A549 (cell line): ENCODE measurements at regions not wholly inside any gene's neighbourhood (a gene's known extent, or its start where the extent isn't known, plus 50 kb on each side); places are given as distances from the start of the nearest gene placed in this dataset.

ENCODE experiments used
- ATAC-seq, 2 experiments: fragments of 200-7000 bp in 1 of 2; fragments of >200 bp in 1 of 2; cut with Nextera tagmentation in 1 of 2; cut with Tn5 transposase in 1 of 2; 3 replicates each; pipeline versions ENCODE4 v1.8.0 to v1.9.1; 2018 to 2020; ENCODE audit warnings: mild to moderate bottlenecking in 1 of 2, moderate library complexity in 1 of 2
- CTCF ChIA-PET: fragments of 300-600 bp; sonication (Branson Sonifier 250); formaldehyde crosslinking; extraction: SDS; loops from one replicate; lab custom pipeline; 2021; ENCODE audit warnings: antibody characterized with exemption, inconsistent platforms; lab: Yijun Ruan, JAX
- POLR2A ChIA-PET: fragments of 350-600 bp; formaldehyde crosslinking; extraction: SDS; loops from one replicate; lab custom pipeline; 2021; ENCODE audit warnings: antibody characterized with exemption, inconsistent platforms; lab: Yijun Ruan, JAX
- DNase-seq, 2 experiments: peaks; one replicate each; pipeline versions ENCODE4 v3.0.0 to v3.0.0-alpha.2; 2011 to 2016; ENCODE audit warnings: low read depth in 1 of 2, low spot score in 1 of 2
- FAIRE-seq: peaks from 2 replicates; lab custom pipeline; 2011; peaks lifted over from hg19 to GRCh38; lab: Jason Lieb, UNC
- H3K27ac ChIP-seq, 2 experiments: fragments of >200 bp; sonication (Bioruptor Twin); formaldehyde crosslinking; 3 replicates each; pipeline ENCODE4 v1.5.1; 2016 to 2017
- H3K4me1 ChIP-seq: fragments of >200 bp; sonication (Bioruptor Twin); formaldehyde crosslinking; 3 replicates; pipeline ENCODE4 v1.6.1; 2016
- H3K4me2 ChIP-seq: fragments of >200 bp; sonication (Bioruptor Twin); formaldehyde crosslinking; 3 replicates; pipeline ENCODE4 v1.6.1; 2016
- H3K4me3 ChIP-seq: fragments of >200 bp; sonication (Bioruptor Twin); formaldehyde crosslinking; 3 replicates; pipeline ENCODE4 v1.5.1; 2016
- H3K9me3 ChIP-seq: fragments of >200 bp; sonication (Bioruptor Twin); formaldehyde crosslinking; 3 replicates; pipeline ENCODE4 v1.6.1; 2016
- ATOH8 ChIP-seq: fragments of 250-450 bp; sonication (Bioruptor Pico); IDR thresholded peaks from 2 replicates; pipeline ENCODE4 v1.5.0; 2020; ENCODE audit warnings: low read depth, mild to moderate bottlenecking, moderate library complexity
- CEBPB ChIP-seq, 2 experiments: fragments of >200 bp in 1 of 2; sonication (Bioruptor Twin) in 1 of 2; formaldehyde crosslinking in 1 of 2; IDR thresholded peaks; 2 replicates each; pipeline ENCODE4 v1.6.1; 2012 to 2016
- CHD2 ChIP-seq: fragments of 150-350 bp; IDR thresholded peaks from 2 replicates; pipeline ENCODE4 v1.6.1; 2014; ENCODE audit warnings: low read length; ENCODE audit not compliant: partially characterized antibody
- CHD4 ChIP-seq: fragments of 200-600 bp; sonication (generic); IDR thresholded peaks from 2 replicates; pipeline ENCODE4 v1.6.1; 2016; ENCODE audit warnings: antibody characterized with exemption, mild to moderate bottlenecking, borderline replicate concordance
- E2F6 ChIP-seq: IDR thresholded peaks from 2 replicates; pipeline ENCODE4 v1.6.1; 2012; ENCODE audit warnings: low read depth, borderline replicate concordance
- EHMT2 ChIP-seq: fragments of 200-600 bp; sonication (generic); IDR thresholded peaks from 2 replicates; pipeline ENCODE4 v1.6.1; 2016; ENCODE audit warnings: antibody characterized with exemption, low read depth, mild to moderate bottlenecking, moderate library complexity
- EP300 ChIP-seq, 2 experiments: fragments of >200 bp; sonication (Bioruptor Twin); formaldehyde crosslinking; IDR thresholded peaks; 2 replicates in 1 of 2; 3 replicates in 1 of 2; pipeline ENCODE4 v1.6.1; 2016 to 2017
- ESRRA ChIP-seq: fragments of 150-350 bp; IDR thresholded peaks from 2 replicates; pipeline ENCODE4 v1.6.1; 2014; ENCODE audit warnings: mild to moderate bottlenecking, low read length, borderline replicate concordance
- FOSB ChIP-seq: fragments of 250-450 bp; sonication (Bioruptor Pico); IDR thresholded peaks from 2 replicates; pipeline ENCODE4 v1.5.0; 2020; ENCODE audit warnings: mild to moderate bottlenecking, moderate library complexity
- HDAC2 ChIP-seq: fragments of 200-600 bp; sonication (generic); IDR thresholded peaks from 2 replicates; pipeline ENCODE4 v1.6.1; 2016
- HEYL ChIP-seq: fragments of 250-450 bp; sonication (Bioruptor Pico); IDR thresholded peaks from 2 replicates; pipeline ENCODE4 v1.8.0; 2021; ENCODE audit warnings: mild to moderate bottlenecking, moderate library complexity
- JUNB ChIP-seq: fragments of >200 bp; sonication (Bioruptor Twin); formaldehyde crosslinking; IDR thresholded peaks from 2 replicates; pipeline ENCODE4 v1.6.1; 2016
- KDM5A ChIP-seq: fragments of 200-600 bp; sonication (generic); IDR thresholded peaks from 2 replicates; pipeline ENCODE4 v1.6.1; 2016; ENCODE audit warnings: antibody characterized with exemption, mild to moderate bottlenecking
- MAFK ChIP-seq: fragments of 450-650 bp; IDR thresholded peaks from 2 replicates; pipeline ENCODE4 v1.6.1; 2014; ENCODE audit not compliant: partially characterized antibody
- NFE2L2 ChIP-seq: fragments of 150-350 bp; conservative IDR thresholded peaks from 2 replicates; pipeline ENCODE4 v1.6.1; 2014; ENCODE audit warnings: low read length
- PBX3 ChIP-seq: IDR thresholded peaks from 2 replicates; pipeline ENCODE4 v1.6.1; 2012
- POLR2A ChIP-seq: IDR thresholded peaks from 2 replicates; pipeline ENCODE4 v1.6.1; 2012; ENCODE audit warnings: mild to moderate bottlenecking, low read length
- RARB ChIP-seq: fragments of 250-450 bp; sonication (Bioruptor Pico); IDR thresholded peaks from 2 replicates; pipeline ENCODE4 v1.8.0; 2021; ENCODE audit warnings: mild to moderate bottlenecking, moderate library complexity
- RNF2 ChIP-seq: fragments of 200-600 bp; sonication (generic); IDR thresholded peaks from 2 replicates; pipeline ENCODE4 v1.6.1; 2016; ENCODE audit warnings: low read depth, mild to moderate bottlenecking, antibody characterized with exemption, moderate library complexity, borderline replicate concordance
- SMC3 ChIP-seq: fragments of >200 bp; sonication (Bioruptor Twin); formaldehyde crosslinking; IDR thresholded peaks from 3 replicates; pipeline ENCODE4 v1.6.1; 2018; ENCODE audit warnings: inconsistent platforms
- ZFP36 ChIP-seq: fragments of 450-650 bp; IDR thresholded peaks from 2 replicates; pipeline ENCODE4 v1.6.1; 2014; ENCODE audit warnings: borderline replicate concordance; ENCODE audit not compliant: partially characterized antibody
- ZSCAN20 ChIP-seq: fragments of 250-450 bp; sonication (Bioruptor Pico); IDR thresholded peaks from 2 replicates; pipeline ENCODE4 v1.8.0; 2022; ENCODE audit warnings: mild to moderate bottlenecking, moderate library complexity
- WGBS: methylation state at CpG from one replicate; pipeline ENCODE4 v1.1.6; 2017; ENCODE audit errors: missing lambda C conversion rate; 5-methylcytosine and 5-hydroxymethylcytosine counted together
- TF ChIP-seq, protein P1 (sequence below): IDR thresholded peaks from 2 replicates; pipeline ENCODE4 v1.6.1; 2012

DNA sequence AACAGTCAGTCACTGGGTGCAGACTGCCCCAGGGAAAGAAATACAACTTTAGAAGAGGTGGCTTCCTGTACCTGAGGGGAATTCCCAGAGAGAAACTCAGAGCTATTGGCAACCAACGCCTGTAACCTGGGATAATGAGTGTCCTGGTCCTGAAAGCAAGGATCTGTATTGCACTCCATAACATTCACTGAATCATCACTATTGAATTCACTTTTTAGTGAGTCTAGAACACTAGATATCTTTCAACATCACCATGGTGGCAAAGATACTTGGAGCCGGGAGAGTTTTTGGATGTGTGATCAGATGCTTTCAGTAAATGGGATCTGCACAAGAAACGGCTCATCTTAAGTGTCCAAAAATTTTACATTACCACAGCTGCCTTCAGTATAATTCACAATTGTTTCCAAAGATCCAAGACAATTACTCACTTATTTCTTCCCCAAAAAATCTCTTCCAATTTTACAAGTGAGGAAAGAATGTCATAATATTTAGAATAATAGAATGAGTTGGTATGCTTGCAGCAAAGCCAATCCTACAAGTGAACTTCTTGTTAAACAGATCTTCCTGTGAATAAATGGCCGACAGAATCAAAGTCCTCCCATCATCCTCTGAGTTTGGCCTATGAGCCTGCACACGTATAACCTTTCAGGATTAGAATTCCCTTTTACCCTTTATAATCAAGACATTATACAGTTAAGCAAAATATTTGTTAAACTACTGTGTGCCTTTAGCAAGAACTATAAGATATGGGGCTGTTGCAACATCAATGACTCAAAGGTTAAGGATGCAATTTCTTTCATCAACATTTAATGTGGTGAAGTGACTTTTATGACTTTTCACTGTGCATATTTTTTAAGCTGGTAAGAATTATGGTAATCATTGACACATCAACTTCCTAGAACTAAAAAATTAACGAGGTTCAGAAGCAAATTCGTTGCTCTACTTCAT is 243.3 kb upstream of the COL8A1 start:
- Histone ChIP-seq H3K4me1 (no peaks in the 10 kb centered on the region), H3K4me2 (no peak overlapping the region), H3K9me3 (no peaks in the 10 kb centered on the region), H3K4me3 (no peak overlapping the region), H3K27ac (no peak overlapping the region)
- peak; percentile 7 for FAIRE-seq
- 9% methylated on average over 7 of the region's 7 CpGs for WGBS
- no peak for DNase-seq
- ChIA-PET POLR2A (no interaction called here), CTCF (interaction anchor here (1.1 kb wide), 1 partner anchor 222 kb away, joined by 3 read pairs; no protein-coding TSS in a partner anchor)
- no peak for TF ChIP-seq SMC3
- TF ChIP-seq HDAC2: no peak
- TF ChIP-seq CEBPB (IDR thresholded peaks at IDR 0.05): 0 out of 4 replicates have a peak, but pooled peaks of 1 of the 2 experiments have one; percentile 12
- TF ChIP-seq PBX3: no peak
- TF ChIP-seq CHD4: no peak
- no peak for TF ChIP-seq KDM5A
- no peak for TF ChIP-seq HEYL (CRISPR knock-in tag)
- no peak for TF ChIP-seq NFE2L2
- no peak for ATAC-seq

DNA sequence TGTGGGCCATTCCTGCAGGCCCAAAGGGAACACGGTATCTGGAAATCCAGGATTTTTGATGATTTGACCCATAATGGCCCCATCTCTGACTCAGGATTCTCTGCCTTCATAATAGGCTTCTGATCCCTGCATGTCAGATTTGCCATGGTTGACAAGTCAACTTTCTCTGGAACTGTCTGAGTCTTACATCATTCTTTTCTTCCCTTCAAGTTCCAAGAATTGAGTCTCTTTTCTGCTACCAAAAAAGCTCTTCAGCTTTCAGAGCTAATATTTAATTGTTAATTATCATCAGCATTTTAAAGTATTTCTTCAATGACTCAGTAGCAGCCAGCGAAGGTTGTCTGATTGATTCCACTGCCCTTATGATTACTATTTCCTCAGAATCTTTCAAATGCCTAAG is 244.4 kb upstream of the COL8A1 start:
- H3K4me2 ChIP-seq: no peak overlapping the region
- 23% methylated on average over 2 of the region's 2 CpGs for WGBS
- no peak overlapping the region for H3K4me3 ChIP-seq
- no peak overlapping the region for H3K27ac ChIP-seq
- no peak for DNase-seq
- no peak for FAIRE-seq
- TF ChIP-seq, protein P1, sequence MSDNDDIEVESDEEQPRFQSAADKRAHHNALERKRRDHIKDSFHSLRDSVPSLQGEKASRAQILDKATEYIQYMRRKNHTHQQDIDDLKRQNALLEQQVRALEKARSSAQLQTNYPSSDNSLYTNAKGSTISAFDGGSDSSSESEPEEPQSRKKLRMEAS: no peak
- TF ChIP-seq ATOH8 (CRISPR knock-in tag): no peak
- no peak for TF ChIP-seq RNF2
- TF ChIP-seq EHMT2: no peak
- CTCF ChIA-PET: interaction anchor here (1.1 kb wide), 1 partner anchor 221 kb away, joined by 3 read pairs; no protein-coding TSS in a partner anchor
- POLR2A ChIA-PET: no interaction called here
- H3K9me3 ChIP-seq: no peaks in the 10 kb centered on the region
- H3K4me1 ChIP-seq: no peaks in the 10 kb centered on the region
- no peak for ATAC-seq

DNA sequence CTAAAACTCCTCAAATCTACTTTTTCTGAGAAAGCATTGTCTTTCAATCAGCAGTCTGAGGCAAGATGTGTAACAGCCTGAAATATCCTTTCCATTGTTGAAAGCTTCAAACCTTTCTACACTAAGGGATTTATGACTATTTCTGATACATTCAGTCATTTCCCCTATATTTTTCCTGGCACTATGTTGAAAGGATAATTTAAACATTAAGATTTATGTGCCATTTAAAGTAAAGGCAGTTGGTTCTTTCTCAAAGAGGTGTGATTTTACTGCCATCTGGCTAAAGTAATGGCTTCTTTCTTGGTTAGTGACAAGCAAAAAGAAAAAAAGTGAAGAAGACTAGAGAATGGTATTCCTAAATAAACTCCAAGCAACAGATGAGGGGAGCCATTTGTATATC is 249.6 kb upstream of the COL8A1 start:
- no peak for DNase-seq
- TF ChIP-seq EP300 (IDR thresholded peaks at IDR 0.05) (no peak), ESRRA (no peak), FOSB (CRISPR knock-in tag) (no peak), ZSCAN20 (no peak)
- Histone ChIP-seq H3K9me3 (no peaks in the 10 kb centered on the region), H3K27ac (no peak overlapping the region), H3K4me1 (no peaks in the 10 kb centered on the region), H3K4me3 (no peak overlapping the region), H3K4me2 (no peak overlapping the region)
- FAIRE-seq: peak; percentile 56
- ChIA-PET CTCF (no interaction called here), POLR2A (no interaction called here)
- no peak for ATAC-seq

DNA sequence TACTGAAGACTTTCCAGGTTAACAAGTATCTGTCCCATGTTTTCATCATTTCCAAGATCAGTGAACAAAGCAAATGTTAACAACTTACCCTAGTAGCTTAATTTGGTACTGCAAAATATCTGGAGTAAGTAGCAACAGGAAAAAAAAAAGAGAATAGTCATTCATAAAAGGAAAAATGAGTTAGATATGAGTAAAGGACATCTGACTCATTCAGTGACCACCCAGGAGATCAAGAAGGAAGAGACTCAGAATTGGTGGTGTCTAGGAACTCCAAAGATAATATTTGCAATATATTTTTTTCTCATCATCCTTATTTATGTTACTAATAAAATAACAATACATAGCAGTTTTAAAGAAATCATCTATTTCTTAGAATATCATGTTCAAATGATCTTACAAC is 253.8 kb upstream of the COL8A1 start:
- Histone ChIP-seq H3K4me3 (no peak overlapping the region), H3K27ac (no peak overlapping the region), H3K9me3 (no peaks in the 10 kb centered on the region), H3K4me1 (no peaks in the 10 kb centered on the region), H3K4me2 (no peak overlapping the region)
- CTCF ChIA-PET: no interaction called here
- POLR2A ChIA-PET: no interaction called here
- FAIRE-seq: no peak
- no peak for ATAC-seq
- TF ChIP-seq ZFP36: no peak
- TF ChIP-seq KDM5A: no peak
- no peak for TF ChIP-seq E2F6
- no peak for TF ChIP-seq POLR2A
- TF ChIP-seq CHD2: no peak
- TF ChIP-seq, protein P1: no peak
- no peak for TF ChIP-seq RARB (CRISPR knock-in tag)
- no peak for TF ChIP-seq JUNB
- TF ChIP-seq MAFK: no peak
- no peak for DNase-seq
